Esophagus muscularis mucosa (tissue), 4 donors: ENCODE measurements at regions not wholly inside any gene's neighbourhood (a gene's known extent, or its start where the extent isn't known, plus 50 kb on each side); places are given as distances from the start of the nearest gene placed in this dataset.

Experiments used
- DNase-seq: peaks from one replicate; pipeline ENCODE4 v3.0.0-alpha.2; 2017; ENCODE audit errors: extremely low spot score
- H3K27ac ChIP-seq, 4 donors: fragments of 200-600 bp; sonication (generic); replicated peaks in 1 of 4; 1 replicate in 3 of 4; 2 replicates in 1 of 4; pipeline ENCODE4 v1.5.1; 2016 to 2019; ENCODE audit warnings: mild to moderate bottlenecking in 1 of 4
- H3K27me3 ChIP-seq, 4 donors: fragments of 200-600 bp; sonication (generic); one replicate each; pipeline versions ENCODE4 v1.5.1 to v1.6.0; 2016 to 2019
- H3K36me3 ChIP-seq, 4 donors: fragments of 200-600 bp; sonication (generic); one replicate each; pipeline ENCODE4 v1.5.1; 2016 to 2019
- H3K4me1 ChIP-seq, 4 donors: fragments of 200-600 bp; sonication (generic); one replicate each; pipeline ENCODE4 v1.5.1; 2016 to 2019
- H3K4me3 ChIP-seq, 4 donors: fragments of 200-600 bp; sonication (generic); 1 replicate in 2 of 4; 2 replicates in 2 of 4; pipeline ENCODE4 v1.5.1; 2016 to 2019; ENCODE audit warnings: mild to moderate bottlenecking in 4 of 4, moderate library complexity in 1 of 4
- H3K9me3 ChIP-seq, 4 donors: fragments of 200-600 bp; sonication (generic); 1 replicate in 3 of 4; 2 replicates in 1 of 4; pipeline ENCODE4 v1.5.1; 2016 to 2019
- CTCF ChIP-seq, 3 experiments: fragments of 200-600 bp in 2 of 3; fragments of 450-650 bp in 1 of 3; sonication (generic) in 2 of 3; IDR thresholded peaks; one replicate each; pipeline ENCODE4 v1.5.1; 2017 to 2019; ENCODE audit warnings: antibody characterized with exemption in 3 of 3, mild to moderate bottlenecking in 2 of 3, moderate library complexity in 1 of 3
- EP300 ChIP-seq: sonication (generic); formaldehyde crosslinking; IDR thresholded peaks from one replicate; pipeline ENCODE4 v1.6.1; 2017; ENCODE audit warnings: antibody characterized with exemption
- POLR2A ChIP-seq: fragments of 450-650 bp; IDR thresholded peaks from one replicate; pipeline ENCODE4 v1.6.1; 2017; ENCODE audit warnings: antibody characterized with exemption, moderate library complexity, mild to moderate bottlenecking, low read depth
- POLR2AphosphoS5 ChIP-seq, 2 donors: sonication (generic); formaldehyde crosslinking; IDR thresholded peaks; one replicate each; pipeline ENCODE4 v1.6.1; 2017; ENCODE audit warnings: antibody characterized with exemption in 2 of 2
- WGBS: methylation state at CpG from one replicate; pipeline ENCODE4 v1.1.5; 2018; 5-methylcytosine and 5-hydroxymethylcytosine counted together
- intact Hi-C: fragments of 100-400 bp; cut with DNase I; formaldehyde crosslinking; loops from one replicate; pipeline ENCODE4 v1.15.1; 2023

GRCh38 chr2:199684832-199685231 lies 166.2 kb downstream of the FTCDNL1 start:
- WGBS: 81% methylated on average over 2 of the region's 2 CpGs
- Histone ChIP-seq H3K4me3 (no peak overlapping the region), H3K4me1 (no peaks in the 10 kb centered on the region), H3K36me3 (no peaks in the 10 kb centered on the region), H3K27ac (no peak overlapping the region), H3K9me3 (no peaks in the 10 kb centered on the region), H3K27me3 (no peaks in the 10 kb centered on the region)
- intact Hi-C loops: no loop called here
- DNase-seq: no peak
- no peak for TF ChIP-seq POLR2A
- TF ChIP-seq POLR2AphosphoS5 (IDR thresholded peaks at IDR 0.05): no peak
- TF ChIP-seq EP300: no peak
- TF ChIP-seq CTCF (IDR thresholded peaks at IDR 0.05): no peak

GRCh38 chr2:199684168-199684567 lies 166.8 kb downstream of the FTCDNL1 start:
- Histone ChIP-seq H3K36me3 (no peaks in the 10 kb centered on the region), H3K27ac (no peak overlapping the region)

GRCh38 chr2:199682001-199682400 lies 169.0 kb downstream of the FTCDNL1 start:
- 93% methylated on average over 1 of the region's 1 CpG for WGBS
- no peak overlapping the region for H3K4me3 ChIP-seq
- no peaks in the 10 kb centered on the region for H3K36me3 ChIP-seq
- no peak overlapping the region for H3K27ac ChIP-seq
- DNase-seq: no peak
- TF ChIP-seq CTCF (IDR thresholded peaks at IDR 0.05) (no peak), POLR2AphosphoS5 (IDR thresholded peaks at IDR 0.05) (no peak), EP300 (no peak), POLR2A (no peak)
- H3K4me1 ChIP-seq: no peaks in the 10 kb centered on the region
- H3K9me3 ChIP-seq: no peaks in the 10 kb centered on the region
- intact Hi-C loops: no loop called here
- no peaks in the 10 kb centered on the region for H3K27me3 ChIP-seq

More at GRCh38 chr2:199684168-199684567, 166.8 kb downstream of the FTCDNL1 start:
- Histone ChIP-seq H3K27me3 (no peaks in the 10 kb centered on the region), H3K9me3 (no peaks in the 10 kb centered on the region), H3K4me1 (no peaks in the 10 kb centered on the region), H3K4me3 (no peak overlapping the region)
- 88% methylated on average over 1 of the region's 1 CpG for WGBS
- no peak for TF ChIP-seq CTCF (IDR thresholded peaks at IDR 0.05)
- no peak for TF ChIP-seq POLR2A
- TF ChIP-seq EP300: no peak
- no peak for TF ChIP-seq POLR2AphosphoS5 (IDR thresholded peaks at IDR 0.05)
- DNase-seq: no peak
- intact Hi-C loops: no loop called here

GRCh38 chr2:199680482-199680881 lies 170.5 kb downstream of the FTCDNL1 start:
- no peaks in the 10 kb centered on the region for H3K36me3 ChIP-seq
- 85% methylated on average over 4 of the region's 4 CpGs for WGBS

More at GRCh38 chr2:199680482-199680881, 170.5 kb downstream of the FTCDNL1 start:
- no peak for DNase-seq
- Histone ChIP-seq H3K4me3 (no peak overlapping the region), H3K27me3 (no peaks in the 10 kb centered on the region), H3K9me3 (no peaks in the 10 kb centered on the region), H3K27ac (no peak overlapping the region), H3K4me1 (no peaks in the 10 kb centered on the region)
- intact Hi-C loops: no loop called here
- TF ChIP-seq POLR2A (no peak), POLR2AphosphoS5 (IDR thresholded peaks at IDR 0.05) (no peak), EP300 (no peak), CTCF (IDR thresholded peaks at IDR 0.05) (no peak)
